Right cardiac atrium (tissue), 5 donors: ENCODE measurements at regions not wholly inside any gene's neighbourhood (a gene's known extent, or its start where the extent isn't known, plus 50 kb on each side); places are given as distances from the start of the nearest gene placed in this dataset.
"Not testable (repeated sequence)": the region's sequence is repeated elsewhere in the genome, so short reads cannot be mapped to it uniquely, and the experiment has no call there.

ENCODE experiments used
- ATAC-seq, 2 donors: fragments of 200-7000 bp; cut with Tn5 transposase; one replicate each; pipeline versions ENCODE4 v1.8.0 to v1.9.1; 2020; ENCODE audit warnings: moderate library complexity in 2 of 2, mild to moderate bottlenecking in 1 of 2
- DNase-seq, 3 donors: peaks; one replicate each; pipeline ENCODE4 v3.0.0-alpha.2; 2020
- H3K27ac ChIP-seq: one replicate; pipeline ENCODE4 v1.5.1; 2013; ENCODE audit warnings: mild to moderate bottlenecking, low read length, control low read depth, moderate library complexity
- H3K27me3 ChIP-seq: one replicate; pipeline ENCODE4 v1.6.1; 2013; ENCODE audit not compliant: control insufficient read depth, insufficient read depth
- H3K4me1 ChIP-seq: one replicate; pipeline ENCODE4 v1.6.1; 2013; ENCODE audit warnings: low read length; ENCODE audit not compliant: control insufficient read depth, insufficient read depth
- H3K4me3 ChIP-seq: one replicate; pipeline ENCODE4 v1.5.1; 2013; ENCODE audit warnings: low read length, control low read depth
- H3K9me3 ChIP-seq: one replicate; pipeline ENCODE4 v1.6.1; 2013; ENCODE audit warnings: low read length; ENCODE audit not compliant: control insufficient read depth
- WGBS: extraction: QIAGEN DNeasy Blood & Tissue Kit; methylation state at CpG from one replicate; pipeline ENCODE4 v1.1.7; 2013; 5-methylcytosine and 5-hydroxymethylcytosine counted together
- intact Hi-C, 4 donors: fragments of 100-400 bp; cut with DNase I; formaldehyde crosslinking; loops; one replicate each; pipeline versions ENCODE4 v1.11.0 to v1.14.0; 2022 to 2023
- donor health status: healthy with polysubstance abuse.
- donor health status: DM: no; HTN: yes; CAD: no.
- donor health status: DM: no; HTN: no; CAD: no.
- donor health status: DM: no; HTN: yes; CAD: no; lungs with severe emphysema.
- donor health status: DM: yes; HTN: yes; CAD: no.

DNA sequence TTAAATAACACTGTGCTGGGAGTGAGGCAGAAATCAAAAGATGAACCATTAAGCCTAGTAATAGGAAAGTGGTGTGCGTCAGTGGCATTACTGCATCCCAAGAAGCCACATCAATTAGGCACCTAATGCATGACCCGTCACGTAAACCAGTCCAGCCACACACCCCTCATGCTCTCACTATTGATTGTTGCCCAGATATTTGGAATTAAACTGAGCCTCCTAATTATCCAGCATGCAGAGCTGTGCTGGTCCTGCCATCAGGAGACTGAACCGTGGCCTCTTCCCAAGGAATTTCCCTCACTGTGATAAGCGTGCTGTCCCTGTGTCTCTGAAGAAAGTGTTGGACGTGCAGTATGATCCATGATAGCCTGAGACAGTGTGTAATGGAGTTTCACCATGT lies 270.6 kb upstream of the SLC14A2 start:
- peak; percentile 42 to 67 for ATAC-seq
- H3K4me3 ChIP-seq, H3K27ac ChIP-seq, intact Hi-C loops, H3K9me3 ChIP-seq, H3K4me1 ChIP-seq, DNase-seq, H3K27me3 ChIP-seq: not testable (repeated sequence)
- 66% methylated on average over 6 of the region's 6 CpGs for WGBS

DNA sequence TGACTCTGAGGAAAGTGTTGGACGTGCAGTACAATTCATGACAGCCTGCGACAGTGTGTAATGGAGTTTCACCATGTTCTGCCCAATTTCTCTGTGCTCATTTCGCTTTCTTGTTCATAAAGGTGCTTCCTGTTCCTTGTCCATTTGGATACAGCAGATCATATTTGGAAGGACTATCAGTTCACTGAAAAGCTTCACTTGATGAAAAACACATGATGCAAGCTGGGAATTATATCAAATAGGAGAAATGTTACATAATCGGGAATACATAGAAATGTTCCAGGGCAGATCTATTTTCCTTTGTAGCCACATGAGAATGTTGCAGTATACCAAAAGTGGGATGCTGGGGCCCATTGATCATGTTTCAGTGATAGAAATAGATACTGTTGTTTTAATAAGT lies 266.3 kb upstream of the SLC14A2 start:
- Histone ChIP-seq H3K4me3 (no peak overlapping the region), H3K27ac (peak overlapping the region; percentile 17), H3K27me3 (no peaks in the 10 kb centered on the region), H3K4me1 (no peaks in the 10 kb centered on the region), H3K9me3 (no peaks in the 10 kb centered on the region)
- ATAC-seq: peak in 1 of 2 donors; percentile 69
- DNase-seq: no peak
- intact Hi-C loops: no loop called here
- WGBS: 53% methylated on average over 4 of the region's 4 CpGs

DNA sequence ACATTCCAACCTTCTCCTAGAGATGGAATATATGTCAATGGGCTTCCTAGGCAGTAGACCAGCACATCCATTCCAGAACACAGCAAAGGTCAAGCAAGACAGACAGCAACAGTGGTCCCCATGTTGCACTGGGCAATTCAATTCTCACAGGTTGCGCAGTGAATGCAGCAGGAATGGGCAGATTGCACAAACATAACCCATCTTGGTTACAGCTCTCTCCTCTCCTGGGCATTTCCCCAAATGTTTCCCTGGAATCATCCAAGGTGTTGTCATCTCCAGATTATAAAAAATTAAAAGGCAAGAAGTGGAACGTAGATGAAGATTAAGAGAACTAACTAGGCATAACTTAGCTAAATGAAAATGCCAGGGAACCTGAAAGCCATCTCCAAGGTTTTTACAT lies 265.8 kb upstream of the SLC14A2 start:
- no peak for ATAC-seq
- 69% methylated on average over 2 of the region's 2 CpGs for WGBS
- no peaks in the 10 kb centered on the region for H3K27me3 ChIP-seq
- no peaks in the 10 kb centered on the region for H3K9me3 ChIP-seq
- no peak overlapping the region for H3K27ac ChIP-seq
- intact Hi-C loops: no loop called here
- no peak for DNase-seq
- no peak overlapping the region for H3K4me3 ChIP-seq
- no peaks in the 10 kb centered on the region for H3K4me1 ChIP-seq

DNA sequence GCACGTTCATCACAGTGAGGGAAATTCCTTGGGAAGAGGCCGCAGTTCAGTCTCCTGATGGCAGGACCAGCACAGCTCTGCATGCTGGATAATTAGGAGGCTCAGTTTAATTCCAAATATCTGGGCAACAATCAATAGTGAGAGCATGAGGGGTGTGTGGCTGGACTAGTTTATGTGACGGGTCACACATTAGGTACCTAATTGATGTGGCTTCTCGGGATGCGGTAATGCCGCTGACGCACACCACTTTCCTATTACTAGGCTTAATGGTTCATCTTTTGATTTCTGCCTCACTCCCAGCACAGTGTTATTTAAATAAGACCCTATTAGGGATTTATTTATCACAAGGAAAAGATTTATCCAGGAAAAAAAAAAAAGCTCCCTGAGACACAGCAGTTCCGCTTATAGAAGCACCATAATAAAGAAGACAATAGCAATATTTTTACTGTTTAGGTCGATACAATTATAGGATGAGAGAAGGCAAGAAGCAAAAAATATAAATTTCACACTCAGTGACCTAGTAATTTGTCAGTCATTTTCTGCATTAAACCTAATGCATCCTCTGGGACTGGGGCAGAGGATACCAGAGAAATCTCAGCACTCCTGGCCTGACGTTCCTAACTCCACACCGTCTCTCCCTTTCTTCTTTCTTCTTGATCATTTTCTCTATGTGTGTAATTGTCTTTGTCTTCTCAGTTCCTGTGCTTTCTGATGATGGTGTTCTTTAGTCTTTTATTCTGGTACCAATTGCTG lies 264.7 kb upstream of the SLC14A2 start:
- no peak overlapping the region for H3K4me3 ChIP-seq
- no peak for DNase-seq
- no peak for ATAC-seq
- no peaks in the 10 kb centered on the region for H3K27me3 ChIP-seq
- H3K9me3 ChIP-seq: no peaks in the 10 kb centered on the region
- 82% methylated on average over 11 of the region's 11 CpGs for WGBS
- H3K27ac ChIP-seq: no peak overlapping the region
- peaks cover under 1% of the 10 kb centered on the region for H3K4me1 ChIP-seq
- intact Hi-C loops: no loop called here

DNA sequence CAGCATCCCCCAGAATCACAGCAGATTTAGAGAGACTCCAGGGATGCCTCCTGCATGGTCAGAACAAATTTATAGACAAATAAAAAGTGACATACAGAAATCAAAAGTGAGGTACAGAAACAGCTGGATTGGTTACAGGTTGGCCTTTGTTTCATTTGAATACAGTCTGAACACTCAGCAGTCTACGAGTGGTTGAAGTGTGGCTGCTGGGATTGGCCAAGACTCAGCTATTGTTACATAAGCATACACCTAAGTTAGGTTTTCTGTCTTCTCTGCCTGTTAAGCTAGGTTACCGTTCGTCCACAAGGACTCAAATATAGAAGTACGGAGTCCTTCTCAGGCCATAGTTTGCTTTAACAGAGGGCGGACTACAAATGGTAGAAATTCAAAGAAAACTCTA lies 262.4 kb upstream of the SLC14A2 start:
- ATAC-seq (no peak), DNase-seq (no peak)
- no peaks in the 10 kb centered on the region for H3K27me3 ChIP-seq
- H3K4me1 ChIP-seq: peaks cover 2% of the 10 kb centered on the region
- 89% methylated on average over 5 of the region's 5 CpGs for WGBS
- no peak overlapping the region for H3K4me3 ChIP-seq
- intact Hi-C loops: no loop called here
- H3K9me3 ChIP-seq: no peaks in the 10 kb centered on the region
- H3K27ac ChIP-seq: no peak overlapping the region

DNA sequence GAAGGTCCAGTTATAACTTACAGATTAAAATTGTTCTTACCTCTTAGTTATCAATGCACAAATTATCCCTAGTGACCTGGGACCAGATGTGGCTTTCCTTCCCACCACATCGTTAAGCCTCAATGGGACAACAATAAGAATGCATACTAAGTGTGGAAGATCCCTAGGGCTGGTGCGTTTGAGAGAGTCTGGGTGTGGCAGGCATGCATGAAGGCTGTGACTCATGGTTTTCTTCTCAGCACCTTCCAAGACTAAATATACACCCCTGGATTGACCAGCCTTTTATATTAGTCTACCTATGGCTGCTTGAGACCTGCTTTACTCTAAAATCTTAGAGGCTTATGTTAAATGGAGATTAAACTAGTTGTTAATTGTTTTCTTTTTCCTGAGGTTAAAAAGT lies 261.7 kb upstream of the SLC14A2 start:
- intact Hi-C loops: no loop called here
- DNase-seq (no peak), ATAC-seq (no peak)
- H3K27ac ChIP-seq: no peak overlapping the region
- H3K4me1 ChIP-seq: peaks cover 2% of the 10 kb centered on the region
- H3K9me3 ChIP-seq: no peaks in the 10 kb centered on the region
- H3K27me3 ChIP-seq: no peaks in the 10 kb centered on the region
- no peak overlapping the region for H3K4me3 ChIP-seq
- WGBS: 63% methylated on average over 2 of the region's 2 CpGs

DNA sequence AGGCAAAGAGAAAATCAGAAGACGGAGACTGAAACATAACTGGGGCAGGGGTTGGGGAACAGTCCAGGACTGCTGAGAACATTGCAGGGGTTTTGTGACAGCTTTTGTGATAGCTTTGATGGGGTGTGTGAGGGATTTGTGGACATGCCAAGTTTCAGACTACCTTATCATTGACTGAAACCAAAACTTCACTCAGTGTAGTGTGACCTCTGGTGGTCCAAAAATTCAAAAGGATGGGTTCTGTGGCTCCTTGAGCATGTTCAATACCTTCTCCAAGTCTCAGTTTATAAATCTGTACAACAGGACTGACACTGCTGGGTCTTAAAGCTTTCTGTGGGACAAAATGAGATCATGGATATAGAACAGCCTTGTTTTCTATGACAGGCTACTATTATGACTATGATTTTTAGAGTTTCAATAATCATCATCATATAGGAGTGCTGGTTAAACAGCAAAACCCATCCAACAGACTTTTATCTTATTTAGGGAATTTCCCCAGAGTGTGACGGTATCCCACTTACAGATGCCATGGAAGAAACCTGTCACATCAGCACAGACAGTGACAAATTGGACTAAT lies 259.2 kb upstream of the SLC14A2 start:
- intact Hi-C loops: no loop called here
- peak; percentile 44 to 46 for ATAC-seq
- 53% methylated on average over 2 of the region's 2 CpGs for WGBS

DNA sequence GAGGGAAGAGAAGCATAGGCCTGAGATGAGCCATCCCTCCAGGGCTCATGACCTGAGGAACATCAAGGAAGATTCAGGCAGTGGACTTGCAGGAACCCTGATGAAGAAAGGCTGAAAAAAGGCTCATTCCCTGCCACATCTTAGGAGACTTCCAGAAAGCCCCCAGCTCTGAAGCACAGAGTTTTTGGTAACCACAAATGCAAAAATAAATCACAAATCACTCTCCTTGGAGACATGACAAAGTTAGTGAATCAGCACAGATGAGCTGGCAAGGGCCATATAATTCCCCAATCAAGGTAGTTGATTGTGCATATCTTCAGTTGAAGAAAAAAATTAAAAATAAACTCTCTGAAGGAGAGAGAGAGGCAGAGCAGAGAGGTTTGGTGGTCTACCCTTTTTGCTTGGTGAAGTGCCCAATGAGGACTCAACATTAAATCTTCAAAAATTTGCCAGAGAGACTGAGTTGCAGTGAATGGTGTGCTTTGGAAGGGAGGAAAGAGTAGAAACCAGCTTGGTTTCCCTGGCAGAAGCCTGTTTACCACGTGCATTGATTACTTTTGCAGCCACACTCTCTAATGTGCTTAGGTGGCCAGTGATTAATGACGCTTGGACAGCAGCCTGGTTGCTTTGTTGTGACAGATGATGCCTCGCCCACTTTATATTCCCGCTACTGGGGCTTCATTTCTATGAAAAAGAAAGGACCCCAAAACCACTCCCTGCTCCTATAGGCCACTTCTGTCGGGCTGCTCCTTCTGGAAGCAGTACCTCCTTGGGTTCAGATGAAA lies 257.4 kb upstream of the SLC14A2 start:
- DNase-seq (no peak), ATAC-seq (no peak)
- no peak overlapping the region for H3K27ac ChIP-seq
- no peak overlapping the region for H3K4me3 ChIP-seq
- intact Hi-C loops: no loop called here
- WGBS: 73% methylated on average over 5 of the region's 5 CpGs
- H3K9me3 ChIP-seq: no peaks in the 10 kb centered on the region
- peaks cover 2% of the 10 kb centered on the region for H3K4me1 ChIP-seq
- no peaks in the 10 kb centered on the region for H3K27me3 ChIP-seq

More for the DNA sequence above, 259.2 kb upstream of the SLC14A2 start:
- Histone ChIP-seq H3K4me3 (no peak overlapping the region), H3K4me1 (peaks cover 2% of the 10 kb centered on the region), H3K27me3 (no peaks in the 10 kb centered on the region), H3K27ac (no peak overlapping the region), H3K9me3 (no peaks in the 10 kb centered on the region)
- DNase-seq: no peak

DNA sequence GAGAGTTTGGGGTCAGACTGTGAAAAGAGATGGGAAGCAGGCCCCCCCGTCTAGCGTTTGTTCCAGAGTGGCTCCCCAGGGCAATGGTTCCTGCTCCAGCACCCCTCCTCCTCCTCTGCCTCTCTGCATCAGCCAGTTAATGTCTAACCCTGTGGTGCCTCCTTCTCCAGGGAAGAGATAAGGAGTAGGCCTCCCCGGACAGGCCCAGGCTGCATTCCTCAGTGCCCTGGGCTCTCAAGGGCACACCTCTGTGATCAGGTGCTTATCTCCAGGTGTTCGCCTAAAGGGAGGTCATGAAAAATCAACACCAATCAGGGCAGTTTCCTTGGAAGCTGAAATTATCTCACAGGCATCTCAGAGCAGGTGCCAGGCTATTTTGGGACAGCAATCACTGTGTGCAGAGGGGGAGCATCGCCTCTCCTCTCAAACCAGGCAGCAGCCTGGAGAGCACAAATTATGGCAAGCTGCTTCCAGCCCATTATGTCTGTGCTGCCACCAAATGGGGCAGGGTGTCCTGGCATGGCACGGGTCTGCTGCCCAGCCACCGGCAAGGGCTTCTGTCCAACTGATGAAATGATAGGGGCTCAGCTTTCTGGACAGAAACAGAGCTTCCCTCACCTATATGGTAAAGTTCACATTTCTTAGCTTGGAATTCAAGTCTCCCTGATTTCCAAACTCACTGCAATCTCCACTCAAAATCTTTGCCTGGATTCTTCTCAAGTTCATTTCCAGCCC lies 255.8 kb upstream of the SLC14A2 start:
- DNase-seq (no peak), ATAC-seq (peak; percentile 36 to 48)
- intact Hi-C loops: no loop called here
- H3K4me1 ChIP-seq: peaks cover 2% of the 10 kb centered on the region
- H3K27ac ChIP-seq: no peak overlapping the region
- 50% methylated on average over 7 of the region's 7 CpGs for WGBS
- no peak overlapping the region for H3K4me3 ChIP-seq
- H3K9me3 ChIP-seq: no peaks in the 10 kb centered on the region
- H3K27me3 ChIP-seq: no peaks in the 10 kb centered on the region

DNA sequence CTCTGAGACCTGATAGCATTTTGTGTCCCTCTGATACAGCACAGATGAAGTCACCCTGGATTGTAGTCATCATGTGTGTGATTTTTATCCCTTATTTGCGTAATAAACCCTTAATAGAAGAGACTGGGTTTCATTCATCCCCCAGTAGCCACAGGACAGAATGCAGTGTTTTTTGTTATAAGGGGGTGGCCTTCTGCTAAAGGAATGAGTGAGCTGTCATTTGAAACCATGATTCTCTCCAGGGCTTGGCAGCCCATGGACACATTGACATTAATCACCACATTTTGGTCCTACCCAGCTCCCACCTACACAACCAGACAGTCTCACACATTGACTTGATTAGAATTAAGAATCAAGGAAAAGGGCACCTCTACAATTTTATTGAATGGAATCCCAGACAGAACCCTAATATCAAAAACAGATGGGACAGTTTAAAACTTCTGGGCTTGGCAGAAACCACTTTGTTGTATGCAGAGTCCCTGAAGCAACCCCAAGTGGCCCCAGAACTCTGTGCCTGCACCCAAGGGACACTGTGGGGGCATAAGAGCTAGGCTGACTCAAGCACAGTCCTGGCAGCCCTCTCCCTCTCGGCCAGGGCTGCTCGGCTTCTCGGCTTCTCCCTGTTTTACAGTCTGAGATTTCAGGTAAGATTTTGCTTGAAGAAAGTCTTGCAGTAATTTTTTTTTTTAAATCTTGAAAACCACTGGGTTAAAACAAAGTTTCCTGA lies 254.0 kb upstream of the SLC14A2 start:
- ATAC-seq: peak in 1 of 2 donors; percentile 64

More for the DNA sequence above, 254.0 kb upstream of the SLC14A2 start:
- peak in 2 of 3 donors; percentile 43 to 48 for DNase-seq
- 80% methylated on average over 4 of the region's 4 CpGs for WGBS
- Histone ChIP-seq H3K4me1 (no peaks in the 10 kb centered on the region), H3K27ac (peak overlapping the region; percentile 22), H3K4me3 (no peak overlapping the region), H3K27me3 (no peaks in the 10 kb centered on the region), H3K9me3 (no peaks in the 10 kb centered on the region)
- intact Hi-C loops: no loop called here
